GM21367 (cell line): ENCODE measurements at regions not wholly inside any gene's neighbourhood (a gene's known extent, or its start where the extent isn't known, plus 50 kb on each side); places are given as distances from the start of the nearest gene placed in this dataset.

Experiments
- ATAC-seq: cut with Tn5 transposase; IDR thresholded peaks from one replicate; pipeline ENCODE4 v1.9.1; 2021; ENCODE audit not compliant: unreplicated experiment

DNA sequence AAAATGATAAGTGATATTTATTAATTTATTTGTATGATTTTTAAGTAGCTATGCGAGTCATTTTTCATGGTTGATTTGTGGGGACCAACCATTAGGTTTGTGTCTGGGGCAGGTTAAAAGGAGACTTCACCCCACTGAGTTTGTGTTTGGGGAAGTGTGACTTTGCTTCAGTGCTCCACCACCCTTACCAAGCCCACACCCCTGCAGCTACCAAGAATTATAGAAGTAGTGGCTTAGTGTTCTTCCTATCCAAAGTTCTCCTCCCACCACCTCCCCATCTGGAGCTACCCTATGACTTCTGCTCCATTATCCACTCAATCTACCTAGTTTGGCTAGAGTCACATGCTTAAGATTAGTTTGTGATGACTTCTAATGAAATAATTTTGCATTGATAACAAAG is 182.1 kb upstream of the ZEB2 start:
- ATAC-seq = no peak

DNA sequence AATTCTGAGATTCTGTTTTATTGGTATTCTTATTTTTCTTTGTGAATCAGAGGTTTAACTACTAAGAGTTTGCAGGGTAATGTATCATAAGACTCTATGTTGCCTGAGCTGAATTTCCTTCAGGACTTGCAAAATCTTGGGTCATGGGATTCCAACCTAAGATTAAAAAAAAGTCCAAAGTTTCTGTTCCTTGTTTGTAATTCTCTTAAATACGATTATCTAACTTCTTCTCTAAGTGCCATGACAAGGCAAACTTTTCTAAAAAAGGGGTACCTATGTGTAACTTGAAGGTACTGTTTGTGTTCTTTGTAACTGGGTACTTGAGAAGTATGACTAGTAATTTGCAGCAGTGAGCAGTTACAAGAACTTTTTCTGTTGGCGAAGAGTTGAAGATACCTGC is 181.3 kb upstream of the ZEB2 start:
- no peak for ATAC-seq

DNA sequence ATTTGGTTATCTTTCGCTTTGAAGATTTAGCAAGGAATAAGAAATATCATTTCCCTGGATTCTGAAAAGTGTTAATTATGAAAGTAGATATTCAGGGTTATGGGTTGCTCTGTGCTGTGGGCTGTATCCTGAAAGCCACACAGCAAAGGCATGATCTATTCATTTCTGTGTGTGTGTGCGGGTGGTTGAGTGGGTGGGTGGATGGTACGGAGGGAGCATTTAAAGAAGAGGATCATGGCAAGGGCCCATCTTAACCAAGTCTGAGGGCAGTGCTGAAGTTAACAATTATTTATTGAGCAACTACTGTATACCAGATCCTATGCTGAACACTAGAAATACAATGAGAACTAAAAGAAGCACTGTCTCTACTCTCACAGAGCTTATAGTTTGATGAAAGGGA is 178.2 kb upstream of the ZEB2 start:
- ATAC-seq = no peak

DNA sequence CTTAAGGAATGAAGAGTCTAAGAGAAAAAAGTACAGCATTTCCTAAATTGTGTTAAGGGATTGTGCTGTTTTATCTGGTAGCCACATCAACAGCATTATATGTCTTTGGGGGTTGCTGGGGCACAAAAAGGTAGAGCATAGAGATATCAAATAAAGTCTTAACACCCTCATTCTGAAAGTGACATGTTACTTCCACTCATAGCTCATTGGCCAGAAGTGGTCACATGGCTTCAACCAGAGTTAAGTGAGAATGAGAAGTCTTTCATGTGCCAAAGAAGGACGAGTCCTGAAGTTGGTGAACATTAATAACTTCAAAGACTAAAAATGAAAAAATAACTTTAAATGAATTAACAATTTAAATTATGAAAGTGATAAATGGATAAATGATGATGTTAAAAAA is 175.7 kb upstream of the ZEB2 start:
- no peak for ATAC-seq

- ATAC-seq = no peak
Measured at GRCh38 chr2:144694456-144694855, 174.5 kb upstream of the ZEB2 start.

DNA sequence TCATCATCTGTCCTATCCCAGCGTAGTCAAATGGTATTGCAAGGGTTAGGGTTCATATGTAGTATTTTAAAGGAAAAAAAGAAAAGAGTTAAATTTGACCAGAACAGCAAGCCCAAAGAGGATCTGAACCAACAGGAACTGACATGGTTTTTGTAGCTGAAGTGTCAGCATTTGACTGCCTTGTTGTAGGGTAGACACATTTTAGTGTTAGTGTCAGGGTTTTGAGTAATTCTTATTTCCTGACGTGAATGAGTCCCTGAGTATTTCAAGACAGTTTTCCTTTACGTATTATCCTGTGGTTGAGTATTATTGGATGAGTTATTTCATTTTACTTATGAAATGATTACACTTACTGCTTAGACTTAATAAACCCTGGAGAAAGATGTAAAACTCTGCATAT is 173.3 kb upstream of the ZEB2 start:
- ATAC-seq = no peak

GRCh38 chr2:144692661-144693060 is 172.7 kb upstream of the ZEB2 start:
- ATAC-seq = no peak

- ATAC-seq = no peak
Measured at GRCh38 chr2:144690771-144691170, 170.9 kb upstream of the ZEB2 start.

DNA sequence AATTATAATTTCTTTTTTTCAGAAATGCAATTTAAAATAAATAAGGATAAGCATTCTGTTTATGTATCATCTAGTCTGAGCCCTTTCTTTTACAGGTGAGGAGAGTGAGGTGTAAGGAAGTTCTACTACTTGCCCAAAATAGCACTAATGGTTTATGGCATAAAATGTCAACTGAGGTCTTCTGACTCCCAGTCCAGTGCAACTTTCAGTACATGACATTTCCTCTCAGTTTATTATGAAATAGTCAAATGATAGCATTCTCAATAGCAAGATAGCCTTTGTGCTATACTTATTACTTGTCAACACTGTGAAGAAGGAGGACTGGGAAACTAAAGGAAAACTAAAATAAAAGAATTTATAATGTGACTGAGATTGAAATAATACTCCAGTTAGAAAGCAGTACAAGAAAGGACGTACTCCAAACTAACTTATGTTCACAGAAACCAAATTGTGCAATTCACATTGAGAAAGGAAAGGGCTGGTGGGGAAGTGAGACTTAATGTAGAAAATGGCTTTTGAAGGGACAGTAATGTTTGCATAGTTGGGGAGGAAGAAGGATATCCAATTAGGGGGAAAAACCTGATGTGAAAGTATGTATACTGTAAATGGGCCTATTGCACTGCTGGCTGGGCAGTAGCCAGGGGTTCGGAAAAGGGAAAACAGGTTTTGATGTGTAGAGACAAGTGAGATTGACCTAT is 166.7 kb upstream of the ZEB2 start:
- ATAC-seq = no peak

DNA sequence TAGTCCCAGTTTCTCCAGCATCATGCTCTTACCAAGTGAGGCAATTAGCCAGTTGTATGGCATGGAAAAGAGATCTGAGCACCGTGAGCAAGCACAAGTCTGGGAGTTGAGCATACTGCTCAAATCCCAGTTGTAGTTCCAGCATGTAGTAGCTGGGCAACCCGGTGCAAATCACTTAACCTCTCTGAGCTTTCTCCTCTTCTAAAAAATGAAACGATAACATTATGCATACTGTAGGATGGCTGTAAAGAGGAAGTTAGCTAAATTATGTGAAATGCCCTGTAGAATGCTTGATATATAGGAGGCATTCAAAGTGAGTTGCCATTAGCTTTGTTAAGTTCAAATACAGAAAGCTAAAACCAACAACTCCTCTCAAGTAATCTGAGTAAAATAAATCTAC is 164.0 kb upstream of the ZEB2 start:
- no peak for ATAC-seq

DNA sequence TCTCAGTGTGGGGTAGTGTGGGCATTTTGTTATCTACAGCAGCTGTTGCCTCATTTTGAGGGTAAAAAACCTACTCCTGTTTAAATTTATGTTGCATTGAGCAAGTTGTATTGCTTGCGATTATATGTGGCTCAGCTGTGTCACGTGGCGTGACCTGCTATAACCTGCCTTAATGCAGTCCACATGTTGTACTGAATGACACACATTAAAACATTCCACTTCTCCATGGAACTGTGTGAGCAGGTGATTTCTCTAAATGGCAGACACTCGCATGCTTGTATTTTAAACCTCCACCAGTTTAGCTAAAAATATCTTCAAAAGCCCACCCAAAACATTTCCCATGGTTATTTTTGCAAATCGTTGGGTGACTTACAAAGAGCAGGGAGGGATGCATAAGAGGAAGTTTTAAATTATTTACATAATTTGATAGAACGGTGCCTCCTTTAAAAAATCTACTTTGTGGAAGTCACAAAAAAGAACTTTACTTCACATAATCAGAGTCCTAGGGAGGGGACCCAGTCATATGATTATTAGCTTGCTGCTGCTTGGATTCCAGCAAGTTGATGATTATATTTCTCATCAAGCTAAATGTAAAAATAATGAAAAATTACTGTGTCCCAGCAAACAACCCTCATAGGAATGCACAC is 163.3 kb upstream of the ZEB2 start:
- no peak for ATAC-seq

- no peak for ATAC-seq
Measured at GRCh38 chr2:144682248-144682647, 162.3 kb upstream of the ZEB2 start.

DNA sequence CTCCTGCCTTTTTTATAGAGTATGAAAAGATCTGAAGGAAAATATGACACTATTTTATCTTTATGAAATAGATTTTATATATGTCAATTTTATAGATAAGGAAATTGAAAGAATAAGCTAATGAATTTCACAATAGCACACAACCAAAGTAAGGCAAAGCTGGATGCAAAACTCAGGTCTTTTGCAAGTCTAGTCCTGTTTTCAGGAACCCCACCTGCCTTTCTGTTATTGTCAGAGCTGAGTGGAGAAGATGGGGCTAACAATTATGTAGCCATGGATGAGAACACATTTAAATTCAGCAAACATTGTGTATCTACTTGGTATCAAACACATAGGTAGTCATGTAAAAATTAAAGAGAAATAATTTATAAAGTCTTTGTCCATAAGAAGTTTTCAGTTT is 161.5 kb upstream of the ZEB2 start:
- no peak for ATAC-seq

DNA sequence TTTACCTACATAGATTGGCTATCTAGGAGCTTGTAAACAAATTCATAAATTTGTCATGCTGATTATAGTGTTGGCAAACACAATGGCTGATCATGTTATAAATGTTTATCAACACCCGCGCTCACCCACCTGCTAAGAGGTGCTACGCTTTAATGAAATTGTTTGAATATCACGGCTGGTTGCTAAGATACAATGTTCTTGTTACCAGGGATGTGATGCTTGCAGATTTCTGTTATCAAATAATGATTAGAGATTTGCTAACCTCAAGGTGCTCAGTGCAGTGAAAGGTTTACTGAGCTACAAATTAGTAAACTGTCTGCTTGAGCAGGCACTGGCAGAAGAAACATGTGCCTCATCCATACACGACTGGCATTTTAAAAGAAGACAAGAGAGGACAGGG is 160.0 kb upstream of the ZEB2 start:
- no peak for ATAC-seq

- no peak for ATAC-seq
Measured at GRCh38 chr2:144678736-144679135, 158.8 kb upstream of the ZEB2 start.

DNA sequence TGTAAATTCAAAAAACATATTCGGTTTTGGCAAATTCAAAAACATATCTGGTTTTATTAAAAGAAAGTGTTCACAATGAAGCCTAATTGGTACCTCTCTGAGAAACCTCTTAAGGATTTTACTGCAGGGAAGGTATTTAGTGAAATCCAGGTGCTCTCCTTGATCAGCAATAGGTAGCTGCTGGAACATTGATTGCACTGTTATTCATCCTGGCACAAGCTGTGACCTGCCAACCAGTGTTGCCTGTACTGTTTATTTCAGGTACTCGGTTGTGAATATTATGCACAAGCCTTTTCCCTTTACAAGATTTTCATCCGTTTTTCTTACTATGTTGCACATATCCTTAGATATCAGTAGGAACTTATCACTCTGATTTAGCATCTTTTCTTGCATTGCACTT is 155.8 kb upstream of the ZEB2 start:
- no peak for ATAC-seq

DNA sequence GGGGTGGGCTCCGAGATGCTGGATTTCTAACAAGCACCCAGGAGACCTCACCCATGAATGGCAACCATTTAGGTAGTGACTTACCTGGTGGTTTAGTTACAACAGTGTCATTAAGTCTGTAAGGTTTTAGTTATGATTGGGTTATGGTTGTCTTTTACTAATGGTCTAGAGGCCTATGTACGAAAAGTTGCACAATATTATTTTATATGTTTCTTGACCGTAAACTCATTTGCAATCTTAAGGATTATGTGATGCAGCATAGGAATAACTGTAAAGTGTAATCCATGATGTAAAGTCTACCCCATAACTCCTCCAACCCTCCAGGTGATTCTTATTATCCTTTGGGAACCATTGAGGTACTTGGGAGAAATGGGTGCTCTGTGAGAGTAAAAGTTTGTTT is 155.4 kb upstream of the ZEB2 start:
- ATAC-seq = no peak

DNA sequence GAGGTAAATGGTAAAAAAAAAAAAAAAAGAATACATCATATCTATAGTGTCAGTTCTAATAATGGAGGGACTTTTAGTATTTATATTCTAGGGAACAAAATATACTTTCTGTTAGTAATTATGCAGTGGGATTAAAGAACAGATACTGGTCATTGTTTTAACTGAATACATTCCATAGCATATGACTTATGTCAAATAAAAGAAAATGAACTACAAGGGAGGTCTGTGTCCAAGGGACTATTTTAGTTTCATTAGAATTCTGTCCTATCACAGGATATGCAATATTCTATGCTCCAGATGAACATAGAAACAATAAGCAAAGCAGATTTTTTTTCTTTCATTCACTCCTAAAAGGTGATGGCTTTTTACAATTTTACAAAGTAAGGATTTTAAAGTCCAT is 154.2 kb upstream of the ZEB2 start:
- ATAC-seq = no peak

DNA sequence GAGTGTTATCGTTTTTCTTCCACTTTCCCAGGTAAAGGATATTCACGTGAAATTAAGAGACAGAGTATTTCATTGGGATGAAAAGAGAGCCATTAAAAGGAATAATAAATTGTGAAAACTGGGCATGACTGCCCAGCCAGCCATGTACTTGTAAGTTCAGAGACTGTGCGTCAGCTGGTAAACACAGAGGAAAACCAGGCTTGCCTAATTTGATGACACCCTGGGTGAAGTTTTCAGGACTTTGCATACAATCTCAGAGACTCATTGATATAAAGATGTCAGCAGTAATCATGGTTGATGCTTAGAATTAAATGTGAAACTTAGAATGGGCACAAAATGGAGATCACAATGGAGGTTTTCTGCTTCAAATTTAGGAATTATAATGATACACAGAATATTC is 153.5 kb upstream of the ZEB2 start:
- ATAC-seq = no peak

DNA sequence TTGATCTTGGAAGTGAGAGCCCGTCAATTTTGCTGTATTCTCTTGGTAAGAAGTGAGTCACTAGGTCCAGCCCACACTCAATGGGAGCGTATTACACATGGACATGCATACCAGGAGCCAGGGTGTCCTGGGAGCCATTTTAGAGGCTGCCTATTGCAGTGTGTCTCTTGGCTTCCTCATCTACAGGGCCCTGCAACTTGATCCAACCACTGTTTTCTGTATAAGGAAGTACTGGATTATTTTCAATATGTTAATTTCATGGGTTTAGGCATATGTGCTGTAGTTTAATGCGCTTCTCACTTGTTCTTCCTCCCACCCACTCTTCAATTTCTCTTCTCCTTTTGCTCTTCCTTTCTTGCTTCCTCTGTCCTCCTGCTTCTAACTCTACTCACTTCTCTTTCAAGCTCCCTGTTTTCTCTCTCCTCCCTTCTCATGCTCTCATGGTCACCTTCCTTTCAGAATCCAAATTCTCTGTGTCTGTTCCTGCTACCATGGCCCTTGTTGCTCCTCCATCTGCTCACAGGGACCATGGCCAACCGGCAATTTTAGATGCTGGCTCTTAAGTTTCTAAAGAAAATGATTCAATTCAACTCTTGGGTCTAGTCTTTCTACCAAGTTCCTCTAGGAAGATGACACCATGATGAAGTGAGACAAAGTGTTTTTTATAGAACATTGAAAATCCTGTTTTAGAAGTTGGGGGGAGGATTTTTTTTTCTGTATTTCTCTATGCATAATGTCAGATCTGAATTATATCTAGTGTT is 152.0 kb upstream of the ZEB2 start:
- no peak for ATAC-seq

GRCh38 chr2:144670738-144671137 is 150.8 kb upstream of the ZEB2 start:
- no peak for ATAC-seq

- ATAC-seq = no peak
Measured at GRCh38 chr2:144670080-144670479, 150.2 kb upstream of the ZEB2 start.
